GM21737 (cell line): ENCODE measurements at regions not wholly inside any gene's neighbourhood (a gene's known extent, or its start where the extent isn't known, plus 50 kb on each side); places are given as distances from the start of the nearest gene placed in this dataset.

Experiments used
- ATAC-seq: cut with Tn5 transposase; IDR thresholded peaks from one replicate; pipeline ENCODE4 v1.9.1; 2021; ENCODE audit warnings: mild to moderate bottlenecking, moderate library complexity; ENCODE audit not compliant: unreplicated experiment

DNA sequence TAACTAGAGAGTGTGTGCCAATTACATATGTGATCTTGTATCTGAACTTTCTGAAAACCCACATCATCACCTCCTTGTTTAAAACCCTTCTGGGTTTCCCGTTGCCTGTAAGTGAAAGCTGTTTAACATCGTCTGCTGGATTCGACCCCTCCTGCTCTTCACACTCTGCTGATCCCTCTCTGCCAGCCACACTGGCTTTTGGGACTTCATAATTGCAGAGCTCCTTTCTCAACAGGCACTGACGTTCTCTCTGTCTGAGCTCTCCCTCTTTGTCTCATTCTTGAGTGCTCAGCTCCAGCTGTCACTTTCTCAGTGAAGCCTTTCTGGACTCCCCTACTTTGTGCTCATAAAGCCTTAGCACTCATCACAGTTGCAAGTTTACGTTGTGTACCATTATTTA lies 153.9 kb downstream of the CEP135 start:
- ATAC-seq, result no peak

DNA sequence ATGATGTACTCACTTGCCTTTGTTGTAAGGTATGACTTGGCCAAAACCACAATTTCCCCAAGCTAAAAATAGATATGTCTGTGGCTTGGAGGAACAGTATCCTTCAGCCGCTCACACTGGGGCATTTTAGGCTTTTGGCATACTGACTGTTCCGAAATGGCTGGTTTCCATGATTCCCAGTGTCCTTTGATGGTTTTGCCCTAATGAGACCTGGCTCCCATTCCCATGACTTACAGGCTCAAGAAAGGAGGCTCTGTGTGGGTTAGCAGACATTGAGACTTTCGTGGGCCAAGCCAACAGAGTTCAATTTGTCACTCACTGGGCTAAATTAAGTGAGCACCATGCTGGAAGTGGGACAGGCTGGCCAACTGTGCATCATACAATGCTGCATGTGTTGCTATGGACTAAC lies 150.6 kb downstream of the CEP135 start:
- ATAC-seq, result no peak

DNA sequence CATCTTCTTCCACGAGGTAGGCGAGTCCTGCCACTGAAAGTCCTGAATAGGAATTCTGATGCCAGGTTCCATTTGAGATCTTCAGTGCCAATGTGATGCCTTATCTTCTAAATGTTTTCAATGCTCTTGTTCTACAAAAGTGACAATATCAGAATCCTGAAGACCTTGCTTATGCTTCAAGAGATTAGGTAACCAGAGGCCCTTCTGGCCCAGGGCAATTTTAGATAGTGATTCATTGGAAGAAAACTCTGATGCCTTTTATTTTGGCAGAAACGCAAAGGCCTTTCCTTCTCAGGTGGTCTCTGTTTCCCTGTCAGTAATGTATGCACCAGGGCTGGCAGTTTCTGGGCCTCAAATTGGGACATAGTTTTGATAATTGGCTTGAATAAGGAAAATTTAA lies 144.8 kb downstream of the CEP135 start:
- ATAC-seq, result no peak

DNA sequence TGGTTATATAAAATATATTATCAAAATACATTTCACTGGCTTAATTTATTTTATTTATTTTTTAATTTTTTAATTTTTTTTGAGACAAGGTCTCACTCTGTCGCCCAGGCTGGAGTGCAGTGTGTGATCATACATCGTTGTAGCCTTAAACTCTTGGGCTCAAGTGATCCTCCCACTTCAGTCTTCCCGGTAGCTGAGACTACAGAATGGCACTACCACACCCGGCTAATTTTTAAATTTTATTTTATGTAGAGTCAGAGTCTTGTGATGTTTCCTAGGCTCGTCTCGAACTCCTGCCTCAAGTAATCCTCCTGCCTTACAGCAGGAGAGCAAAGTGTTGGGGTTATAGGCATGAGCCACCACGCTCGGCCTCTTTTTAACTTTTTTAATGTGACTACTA lies 143.8 kb downstream of the CEP135 start:
- ATAC-seq, result no peak

DNA sequence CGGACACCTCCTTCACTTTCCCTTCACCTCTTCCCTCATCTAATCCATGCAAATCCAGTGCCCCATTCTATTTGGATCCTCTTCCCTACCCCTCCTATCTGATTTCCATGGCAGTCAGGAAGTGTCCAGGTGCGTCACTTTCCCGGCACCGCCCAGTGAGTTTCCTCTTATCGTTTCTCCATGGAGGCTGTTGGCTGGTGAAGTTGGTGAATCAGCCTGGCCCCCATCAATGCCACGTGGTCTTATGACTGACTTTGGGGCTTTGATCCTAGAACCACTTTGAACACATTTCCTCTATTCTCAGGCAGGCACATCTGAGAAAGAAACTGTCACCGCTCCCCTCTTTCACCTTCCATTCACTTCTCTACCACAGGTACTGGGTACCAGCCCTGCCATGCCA lies 137.8 kb downstream of the CEP135 start:
- ATAC-seq, result no peak

DNA sequence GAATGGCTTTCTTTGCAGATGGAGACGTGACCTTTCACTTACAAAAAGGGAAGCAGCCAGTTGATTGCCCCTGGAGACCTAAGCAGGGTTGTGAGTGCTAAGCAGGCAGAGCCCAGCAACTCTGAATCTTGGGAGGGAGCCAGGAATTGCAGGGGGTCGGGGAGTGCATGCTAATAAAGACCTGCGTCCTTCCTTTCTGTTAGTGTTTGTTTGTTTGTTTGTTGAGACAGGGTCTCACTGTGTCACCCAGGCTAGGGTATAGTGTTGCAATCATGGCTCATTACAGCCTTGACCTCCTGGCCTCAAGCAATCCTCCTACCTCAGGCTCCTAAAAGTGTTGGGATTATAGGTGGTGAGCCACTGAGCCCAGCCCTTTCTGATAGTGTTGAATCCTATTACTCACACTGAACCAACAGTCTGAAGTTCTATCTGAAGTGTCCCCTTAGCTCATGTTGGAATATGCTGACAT lies 137.4 kb downstream of the CEP135 start:
- ATAC-seq, result no peak

DNA sequence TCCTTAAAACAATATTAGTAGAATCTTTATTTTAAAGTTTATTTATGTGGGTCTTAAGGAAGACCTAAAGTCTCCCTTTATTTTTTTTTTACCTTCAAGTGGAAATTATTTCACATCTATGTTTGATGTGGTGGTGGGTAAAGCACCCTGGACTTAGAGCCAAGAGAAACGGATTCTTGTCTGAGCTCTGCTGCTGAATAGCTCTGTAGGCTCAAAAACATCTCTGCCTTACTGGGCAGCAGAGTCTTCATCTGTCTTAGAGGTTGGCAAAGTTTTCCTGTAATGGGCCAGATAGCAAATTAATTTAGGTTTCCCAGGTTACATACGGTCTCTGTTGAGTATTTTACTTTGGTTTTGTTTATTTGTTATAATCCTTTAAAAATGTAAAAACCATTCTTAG lies 136.5 kb downstream of the CEP135 start:
- ATAC-seq, result no peak

DNA sequence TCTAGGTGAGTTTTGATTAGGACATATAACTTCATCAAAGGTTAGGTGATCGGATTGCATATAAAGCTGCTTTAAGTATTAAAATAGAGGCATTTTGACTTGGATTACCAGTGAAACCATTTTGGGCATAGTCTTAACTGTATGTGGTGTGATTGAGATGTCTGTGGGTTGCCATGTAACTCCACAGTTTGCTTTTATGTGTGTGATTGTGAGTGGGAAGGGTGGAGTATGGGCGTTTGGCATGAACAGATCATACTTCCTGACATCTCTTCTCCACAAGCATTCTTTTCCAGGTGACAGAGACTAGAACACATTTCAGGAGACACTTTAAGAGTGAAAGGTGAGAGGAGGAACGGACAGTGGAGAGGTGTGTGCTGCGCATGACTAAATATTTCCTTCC lies 136.1 kb downstream of the CEP135 start:
- no peak for ATAC-seq
